Hepatocyte (in vitro differentiated cells): ENCODE measurements at regions not wholly inside any gene's neighbourhood (a gene's known extent, or its start where the extent isn't known, plus 50 kb on each side); places are given as distances from the start of the nearest gene placed in this dataset.

Experiments used
- CTCF ChIP-seq: fragments of 200-600 bp; sonication (generic); IDR thresholded peaks from 2 replicates; pipeline ENCODE4 v1.5.1; 2016; ENCODE audit warnings: antibody characterized with exemption, mild to moderate bottlenecking; ENCODE audit not compliant: poor library complexity
- EZH2 ChIP-seq: fragments of 200-600 bp; sonication (generic); IDR thresholded peaks from 2 replicates; pipeline ENCODE4 v1.6.1; 2016; ENCODE audit warnings: antibody characterized with exemption, mild to moderate bottlenecking, borderline replicate concordance
- EZH2phosphoT487 ChIP-seq: fragments of 200-600 bp; sonication (generic); IDR thresholded peaks from one replicate; pipeline ENCODE4 v1.6.1; 2018; ENCODE audit warnings: antibody characterized with exemption, mild to moderate bottlenecking, low read depth, moderate library complexity; ENCODE audit not compliant: unreplicated experiment, severe bottlenecking

GRCh38 chr21:20272791-20273362 is 725.3 kb upstream of the NCAM2 start:
- no peak for TF ChIP-seq CTCF
- TF ChIP-seq EZH2 = no peak
- TF ChIP-seq EZH2phosphoT487 = no peak
